Astrocyte (in vitro differentiated cells and primary cell): ENCODE measurements at regions not wholly inside any gene's neighbourhood (a gene's known extent, or its start where the extent isn't known, plus 50 kb on each side); places are given as distances from the start of the nearest gene placed in this dataset.

ENCODE experiments used
- DNase-seq: peaks from one replicate; pipeline ENCODE4 v3.0.0-alpha.2; 2010; ENCODE audit warnings: low read depth
- FAIRE-seq: peaks from 2 replicates; lab custom pipeline; 2011; peaks lifted over from hg19 to GRCh38; lab: Jason Lieb, UNC
- H2AFZ ChIP-seq: 2 replicates; pipeline ENCODE4 v1.6.0; 2012; ENCODE audit warnings: low read depth, low read length, inconsistent platforms
- H3K27ac ChIP-seq: 2 replicates; pipeline ENCODE4 v1.5.1; 2011; ENCODE audit warnings: low read depth, low read length, inconsistent platforms
- H3K27me3 ChIP-seq: 2 replicates; pipeline ENCODE4 v1.6.0; 2011; ENCODE audit warnings: low read length, inconsistent platforms; ENCODE audit not compliant: insufficient read depth
- H3K36me3 ChIP-seq: 2 replicates; pipeline ENCODE4 v1.5.1; 2011; ENCODE audit warnings: low read length, inconsistent platforms; ENCODE audit not compliant: insufficient read depth
- H3K4me1 ChIP-seq: 2 replicates; pipeline ENCODE4 v1.5.1; 2011; ENCODE audit warnings: low read length, inconsistent platforms; ENCODE audit not compliant: insufficient read depth
- H3K4me2 ChIP-seq: 2 replicates; pipeline ENCODE4 v1.6.0; 2012; ENCODE audit warnings: low read length, inconsistent platforms
- H3K4me3 ChIP-seq: 2 replicates; pipeline ENCODE4 v1.5.1; 2011; ENCODE audit warnings: low read depth, mild to moderate bottlenecking, low read length, inconsistent platforms; ENCODE audit not compliant: insufficient read depth
- H3K79me2 ChIP-seq: 2 replicates; pipeline ENCODE4 v1.6.0; 2012; ENCODE audit warnings: mild to moderate bottlenecking, low read length, inconsistent platforms; ENCODE audit not compliant: insufficient read depth
- H3K9ac ChIP-seq: 2 replicates; pipeline ENCODE4 v1.6.0; 2012; ENCODE audit warnings: mild to moderate bottlenecking, low read length, inconsistent platforms
- H3K9me3 ChIP-seq: 2 replicates; pipeline ENCODE4 v1.5.1; 2012; ENCODE audit warnings: low read depth, mild to moderate bottlenecking, low read length, inconsistent platforms; ENCODE audit not compliant: insufficient read depth
- H4K20me1 ChIP-seq: 2 replicates; pipeline ENCODE4 v1.6.0; 2012; ENCODE audit warnings: low read length, inconsistent platforms; ENCODE audit not compliant: insufficient read depth
- H3K27ac Mint-ChIP-seq: one replicate; pipeline ENCODE4 v1.8.0; 2021; ENCODE audit warnings: mild to moderate bottlenecking, mixed read lengths; ENCODE audit not compliant: unreplicated experiment
- H3K27me3 Mint-ChIP-seq: one replicate; pipeline ENCODE4 v1.8.0; 2021; ENCODE audit warnings: low read depth, mixed read lengths; ENCODE audit not compliant: unreplicated experiment
- H3K36me3 Mint-ChIP-seq: one replicate; pipeline ENCODE4 v1.8.0; 2021; ENCODE audit warnings: low read depth, mixed read lengths; ENCODE audit not compliant: unreplicated experiment
- H3K4me1 Mint-ChIP-seq: one replicate; pipeline ENCODE4 v1.8.0; 2021; ENCODE audit warnings: low read depth, mixed read lengths; ENCODE audit not compliant: unreplicated experiment
- H3K4me3 Mint-ChIP-seq: one replicate; pipeline ENCODE4 v1.8.0; 2021; ENCODE audit warnings: mild to moderate bottlenecking, moderate library complexity, mixed read lengths; ENCODE audit not compliant: unreplicated experiment
- H3K9me3 Mint-ChIP-seq: one replicate; pipeline ENCODE4 v1.8.0; 2021; ENCODE audit warnings: mild to moderate bottlenecking, mixed read lengths; ENCODE audit not compliant: unreplicated experiment
- CTCF ChIP-seq: IDR thresholded peaks from 2 replicates; pipeline ENCODE4 v1.5.1; 2011; ENCODE audit warnings: low read depth, mild to moderate bottlenecking, inconsistent platforms, low read length, moderate library complexity; ENCODE audit not compliant: insufficient read depth
- EZH2 ChIP-seq: IDR thresholded peaks from 2 replicates; pipeline ENCODE4 v1.6.1; 2012; ENCODE audit warnings: mild to moderate bottlenecking, low read length, inconsistent platforms; ENCODE audit not compliant: insufficient read depth

GRCh38 chr1:81430955-81431623, 369.6 kb upstream of the ADGRL2 start:
- no peak overlapping the region for H3K4me3 Mint-ChIP-seq
- no peaks in the 10 kb centered on the region for H3K9me3 ChIP-seq
- no peak overlapping the region for H3K4me3 ChIP-seq
- peaks cover 3% of the 10 kb centered on the region for H3K9me3 Mint-ChIP-seq
- FAIRE-seq (no peak), DNase-seq (no peak)
- no peaks in the 10 kb centered on the region for H4K20me1 ChIP-seq
- H3K27ac ChIP-seq = no peak overlapping the region
- no peaks in the 10 kb centered on the region for H3K4me1 ChIP-seq
- H3K36me3 ChIP-seq = no peaks in the 10 kb centered on the region
- no peaks in the 10 kb centered on the region for H3K36me3 Mint-ChIP-seq
- H3K79me2 ChIP-seq = no peaks in the 10 kb centered on the region
- no peaks in the 10 kb centered on the region for H3K27me3 Mint-ChIP-seq
- no peaks in the 10 kb centered on the region for H3K27me3 ChIP-seq
- peaks cover 28% of the 10 kb centered on the region for H3K4me1 Mint-ChIP-seq
- no peak overlapping the region for H3K4me2 ChIP-seq
- no peak for TF ChIP-seq CTCF
- no peak overlapping the region for H3K9ac ChIP-seq
- H3K27ac Mint-ChIP-seq = peak overlapping the region; percentile 59
- H2AFZ ChIP-seq = no peak overlapping the region

GRCh38 chr1:81430236-81430938, 370.3 kb upstream of the ADGRL2 start:
- Histone ChIP-seq H3K36me3 (no peaks in the 10 kb centered on the region), H3K4me3 (no peak overlapping the region), H3K4me1 (no peaks in the 10 kb centered on the region), H4K20me1 (no peaks in the 10 kb centered on the region), H3K27me3 (no peaks in the 10 kb centered on the region), H3K4me2 (no peak overlapping the region), H3K9me3 (no peaks in the 10 kb centered on the region), H2AFZ (no peak overlapping the region), H3K79me2 (no peaks in the 10 kb centered on the region), H3K9ac (no peak overlapping the region), H3K27ac (no peak overlapping the region)
- Mint-ChIP-seq H3K9me3 (peaks cover 3% of the 10 kb centered on the region), H3K27me3 (no peaks in the 10 kb centered on the region), H3K27ac (no peak overlapping the region), H3K36me3 (no peaks in the 10 kb centered on the region), H3K4me3 (no peak overlapping the region), H3K4me1 (peaks cover 28% of the 10 kb centered on the region)
- DNase-seq (no peak), FAIRE-seq (no peak)
- no peak for TF ChIP-seq CTCF
- TF ChIP-seq EZH2 = no peak

- Mint-ChIP-seq H3K36me3 (no peaks in the 10 kb centered on the region), H3K4me1 (peaks cover 36% of the 10 kb centered on the region), H3K27ac (no peak overlapping the region), H3K4me3 (no peak overlapping the region), H3K27me3 (no peaks in the 10 kb centered on the region), H3K9me3 (peaks cover 3% of the 10 kb centered on the region)
- no peaks in the 10 kb centered on the region for H3K9me3 ChIP-seq
- H3K27me3 ChIP-seq = no peaks in the 10 kb centered on the region
- H3K79me2 ChIP-seq = no peaks in the 10 kb centered on the region
- H3K4me3 ChIP-seq = no peak overlapping the region
- TF ChIP-seq CTCF (no peak), EZH2 (no peak)
- no peaks in the 10 kb centered on the region for H4K20me1 ChIP-seq
- H3K36me3 ChIP-seq = no peaks in the 10 kb centered on the region
- no peak overlapping the region for H3K4me2 ChIP-seq
- H3K27ac ChIP-seq = no peak overlapping the region
- no peak for FAIRE-seq
- H2AFZ ChIP-seq = no peak overlapping the region
- no peak for DNase-seq
- no peak overlapping the region for H3K9ac ChIP-seq
- H3K4me1 ChIP-seq = no peaks in the 10 kb centered on the region
Observed at GRCh38 chr1:81428998-81429397, 371.7 kb upstream of the ADGRL2 start.
